Hepatocyte (in vitro differentiated cells): ENCODE measurements at regions not wholly inside any gene's neighbourhood (a gene's known extent, or its start where the extent isn't known, plus 50 kb on each side); places are given as distances from the start of the nearest gene placed in this dataset.

Experiments used
- DNase-seq: peaks from one replicate; pipeline ENCODE4 v3.0.0-alpha.2; 2016; ENCODE audit warnings: low spot score
- H2AFZ ChIP-seq: fragments of 200-600 bp; sonication (generic); 2 replicates; pipeline ENCODE4 v1.6.0; 2016; ENCODE audit warnings: antibody characterized with exemption, mild to moderate bottlenecking
- H3K27ac ChIP-seq: fragments of 200-600 bp; sonication (generic); 2 replicates; pipeline ENCODE4 v1.5.1; 2016; ENCODE audit warnings: mild to moderate bottlenecking
- H3K27me3 ChIP-seq: fragments of 200-600 bp; sonication (generic); 2 replicates; pipeline ENCODE4 v1.6.1; 2016
- H3K36me3 ChIP-seq: fragments of 200-600 bp; sonication (generic); replicated peaks from 2 replicates; pipeline ENCODE4 v1.5.1; 2016; ENCODE audit warnings: low read depth; ENCODE audit not compliant: insufficient read depth
- H3K4me1 ChIP-seq: fragments of 200-600 bp; sonication (generic); 2 replicates; pipeline ENCODE4 v1.5.1; 2016; ENCODE audit warnings: mild to moderate bottlenecking, moderate library complexity; ENCODE audit not compliant: insufficient read depth
- H3K4me2 ChIP-seq: fragments of 200-600 bp; sonication (generic); 2 replicates; pipeline ENCODE4 v1.6.0; 2016
- H3K4me3 ChIP-seq: fragments of 200-600 bp; sonication (generic); 2 replicates; pipeline ENCODE4 v1.5.1; 2016; ENCODE audit warnings: mild to moderate bottlenecking
- H3K79me2 ChIP-seq: fragments of 200-600 bp; sonication (generic); 2 replicates; pipeline ENCODE4 v1.6.0; 2017; ENCODE audit warnings: mild to moderate bottlenecking
- H3K9me2 ChIP-seq: fragments of 200-600 bp; sonication (generic); replicated peaks from 2 replicates; pipeline ENCODE4 v1.6.0; 2017; ENCODE audit warnings: mild to moderate bottlenecking; ENCODE audit not compliant: insufficient read depth
- H3K9me3 ChIP-seq: fragments of 200-600 bp; sonication (generic); 2 replicates; pipeline ENCODE4 v1.5.1; 2016; ENCODE audit warnings: low read depth, mild to moderate bottlenecking
- H4K20me1 ChIP-seq: fragments of 200-600 bp; sonication (generic); 2 replicates; pipeline ENCODE4 v1.6.0; 2016; ENCODE audit warnings: mild to moderate bottlenecking; ENCODE audit not compliant: insufficient read depth, poor library complexity, severe bottlenecking
- CTCF ChIP-seq: fragments of 200-600 bp; sonication (generic); IDR thresholded peaks from 2 replicates; pipeline ENCODE4 v1.5.1; 2016; ENCODE audit warnings: antibody characterized with exemption, mild to moderate bottlenecking; ENCODE audit not compliant: poor library complexity
- EZH2 ChIP-seq: fragments of 200-600 bp; sonication (generic); IDR thresholded peaks from 2 replicates; pipeline ENCODE4 v1.6.1; 2016; ENCODE audit warnings: antibody characterized with exemption, mild to moderate bottlenecking, borderline replicate concordance
- EZH2phosphoT487 ChIP-seq: fragments of 200-600 bp; sonication (generic); IDR thresholded peaks from one replicate; pipeline ENCODE4 v1.6.1; 2018; ENCODE audit warnings: antibody characterized with exemption, mild to moderate bottlenecking, low read depth, moderate library complexity; ENCODE audit not compliant: unreplicated experiment, severe bottlenecking
- WGBS: methylation state at CpG from one replicate; pipeline ENCODE4 v1.1.6; 2016; ENCODE audit warnings: low lambda C conversion rate; ENCODE audit errors: missing lambda C conversion rate; 5-methylcytosine and 5-hydroxymethylcytosine counted together

GRCh38 chr14:40697231-40697630 is 909.4 kb upstream of the LRFN5 start:
- H3K4me3 ChIP-seq = no peak overlapping the region
- no peaks in the 10 kb centered on the region for H3K9me2 ChIP-seq
- no peaks in the 10 kb centered on the region for H4K20me1 ChIP-seq
- H3K4me1 ChIP-seq = no peaks in the 10 kb centered on the region
- H2AFZ ChIP-seq = no peak overlapping the region
- DNase-seq = no peak
- H3K36me3 ChIP-seq = no peaks in the 10 kb centered on the region
- H3K27me3 ChIP-seq = no peaks in the 10 kb centered on the region
- H3K9me3 ChIP-seq = no peaks in the 10 kb centered on the region
- no peak overlapping the region for H3K4me2 ChIP-seq
- H3K79me2 ChIP-seq = no peaks in the 10 kb centered on the region
- no peak overlapping the region for H3K27ac ChIP-seq
- 87% methylated on average over 1 of the region's 1 CpG for WGBS
- TF ChIP-seq CTCF (no peak), EZH2phosphoT487 (no peak), EZH2 (no peak)

- Histone ChIP-seq H3K4me3 (no peak overlapping the region), H3K27me3 (no peaks in the 10 kb centered on the region), H3K4me2 (no peak overlapping the region), H3K4me1 (no peaks in the 10 kb centered on the region), H3K79me2 (no peaks in the 10 kb centered on the region), H3K9me3 (no peaks in the 10 kb centered on the region), H4K20me1 (no peaks in the 10 kb centered on the region), H3K36me3 (no peaks in the 10 kb centered on the region), H3K27ac (no peak overlapping the region), H2AFZ (no peak overlapping the region), H3K9me2 (no peaks in the 10 kb centered on the region)
- WGBS = 87% methylated on average over 3 of the region's 3 CpGs
- no peak for TF ChIP-seq CTCF
- no peak for DNase-seq
Measured at GRCh38 chr14:40694023-40694422, 912.7 kb upstream of the LRFN5 start.

GRCh38 chr14:40691066-40691465 is 915.6 kb upstream of the LRFN5 start:
- 99% methylated on average over 2 of the region's 2 CpGs for WGBS
- Histone ChIP-seq H2AFZ (no peak overlapping the region), H3K79me2 (no peaks in the 10 kb centered on the region), H3K27ac (no peak overlapping the region), H3K36me3 (no peaks in the 10 kb centered on the region), H4K20me1 (no peaks in the 10 kb centered on the region), H3K27me3 (no peaks in the 10 kb centered on the region), H3K9me2 (no peaks in the 10 kb centered on the region), H3K9me3 (no peaks in the 10 kb centered on the region), H3K4me3 (no peak overlapping the region), H3K4me2 (no peak overlapping the region), H3K4me1 (no peaks in the 10 kb centered on the region)
- no peak for TF ChIP-seq EZH2phosphoT487
- no peak for TF ChIP-seq EZH2
- no peak for TF ChIP-seq CTCF
- no peak for DNase-seq

GRCh38 chr14:40685764-40686163 is 920.9 kb upstream of the LRFN5 start:
- Histone ChIP-seq H3K4me2 (no peak overlapping the region), H3K79me2 (no peaks in the 10 kb centered on the region), H3K9me2 (no peaks in the 10 kb centered on the region), H3K4me3 (no peak overlapping the region), H3K4me1 (no peaks in the 10 kb centered on the region), H2AFZ (no peak overlapping the region), H3K36me3 (no peaks in the 10 kb centered on the region), H3K9me3 (no peaks in the 10 kb centered on the region), H3K27ac (no peak overlapping the region), H4K20me1 (no peaks in the 10 kb centered on the region), H3K27me3 (no peaks in the 10 kb centered on the region)
- no peak for DNase-seq
- 93% methylated on average over 1 of the region's 1 CpG for WGBS
- no peak for TF ChIP-seq EZH2phosphoT487
- TF ChIP-seq CTCF = no peak
- no peak for TF ChIP-seq EZH2
